Lower leg skin (tissue), 4 donors: ENCODE measurements at regions not wholly inside any gene's neighbourhood (a gene's known extent, or its start where the extent isn't known, plus 50 kb on each side); places are given as distances from the start of the nearest gene placed in this dataset.

Source experiments
- DNase-seq, 2 donors: peaks; one replicate each; pipeline ENCODE4 v3.0.0-alpha.2; 2019; ENCODE audit warnings: low spot score in 2 of 2
- H3K4me3 ChIP-seq: fragments of 200-600 bp; sonication (generic); 2 replicates; pipeline ENCODE4 v1.5.1; 2017; ENCODE audit warnings: mild to moderate bottlenecking, low read depth; ENCODE audit not compliant: poor library complexity, severe bottlenecking
- CTCF ChIP-seq, 3 donors: fragments of 450-650 bp; IDR thresholded peaks; one replicate each; pipeline ENCODE4 v1.5.1; 2016; ENCODE audit warnings: antibody characterized with exemption in 3 of 3, mild to moderate bottlenecking in 3 of 3, moderate library complexity in 2 of 3
- POLR2A ChIP-seq, 2 donors: fragments of 450-650 bp; IDR thresholded peaks; one replicate each; pipeline ENCODE4 v1.6.1; 2016 to 2017; ENCODE audit warnings: antibody characterized with exemption in 2 of 2, mild to moderate bottlenecking in 1 of 2, moderate library complexity in 1 of 2
- WGBS, 2 donors: methylation state at CpG; one replicate each; pipeline ENCODE4 v1.1.5; 2018; 5-methylcytosine and 5-hydroxymethylcytosine counted together
- intact Hi-C: fragments of 100-400 bp; cut with DNase I; formaldehyde crosslinking; loops from one replicate; pipeline ENCODE4 v1.15.0; 2023; ENCODE audit warnings: low total_unique reads

DNA sequence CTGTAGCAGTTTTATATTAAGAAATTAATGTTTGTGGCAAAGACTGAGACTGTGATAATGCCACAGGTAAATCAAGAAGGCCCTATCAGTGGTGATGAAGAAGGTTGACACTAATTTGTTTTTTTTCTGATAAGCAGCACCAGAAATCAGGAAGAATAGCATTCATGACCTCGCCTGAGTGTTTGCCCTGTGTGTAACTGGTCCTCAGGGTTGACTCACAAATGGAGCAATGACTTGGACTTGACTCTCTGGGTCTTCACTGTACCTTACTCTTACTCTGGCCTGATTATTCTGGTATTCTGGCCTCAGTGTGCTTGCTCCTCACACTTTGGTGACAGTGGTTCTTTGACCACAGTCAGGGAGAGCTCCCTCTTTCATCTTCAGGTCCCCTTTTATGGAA is 243.9 kb downstream of the HAO1 start:
- intact Hi-C loops: no loop called here
- TF ChIP-seq POLR2A (IDR thresholded peaks at IDR 0.05) (no peak), CTCF (IDR thresholded peaks at IDR 0.05) (no peak)
- WGBS, 2 donors: 80 to 94% methylated on average over 1 of the region's 1 CpG
- H3K4me3 ChIP-seq: no peak overlapping the region
- no peak for DNase-seq

GRCh38 chr20:7702141-7702540 is 238.1 kb downstream of the HAO1 start:
- no peak for DNase-seq
- TF ChIP-seq POLR2A (IDR thresholded peaks at IDR 0.05) (no peak), CTCF (IDR thresholded peaks at IDR 0.05) (no peak)
- H3K4me3 ChIP-seq: no peak overlapping the region
- whole genome bisulfite sequencing, 2 donors: 73 to 94% methylated on average over 2 of the region's 2 CpGs
- intact Hi-C loops: no loop called here

GRCh38 chr20:7703551-7703961 is 236.7 kb downstream of the HAO1 start:
- intact Hi-C loops: no loop called here
- no peak for TF ChIP-seq CTCF (IDR thresholded peaks at IDR 0.05)
- TF ChIP-seq POLR2A (IDR thresholded peaks at IDR 0.05): no peak
- WGBS, 2 donors: 34 to 45% methylated on average over 4 of the region's 4 CpGs
- no peak for DNase-seq
- H3K4me3 ChIP-seq: no peak overlapping the region

- TF ChIP-seq CTCF (IDR thresholded peaks at IDR 0.05): no peak
- H3K4me3 ChIP-seq: no peak overlapping the region
- intact Hi-C loops: no loop called here
- DNase-seq: no peak
- 64 to 72% methylated on average over 2 of the region's 2 CpGs for WGBS, 2 donors
Measured at GRCh38 chr20:7703996-7704395, 236.3 kb downstream of the HAO1 start.

DNA sequence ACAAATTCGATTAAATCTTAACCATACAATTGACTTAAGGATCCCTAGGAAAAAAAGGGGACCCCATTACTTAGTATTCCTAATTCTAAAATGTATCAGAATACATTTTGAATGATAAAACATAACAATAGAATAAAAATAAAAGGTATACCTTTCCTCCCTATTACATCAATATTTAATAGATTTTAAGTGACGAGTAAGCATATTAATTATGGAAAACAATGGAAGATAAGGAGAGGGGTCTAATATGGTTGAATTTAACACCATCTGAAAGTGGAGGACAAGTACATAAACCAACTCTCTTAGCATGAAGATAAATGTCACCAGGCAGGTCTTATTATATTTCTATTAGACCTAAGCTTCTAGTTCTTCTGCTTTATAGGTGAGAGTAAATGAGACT is 232.1 kb downstream of the HAO1 start:
- intact Hi-C loops: no loop called here
- TF ChIP-seq CTCF (IDR thresholded peaks at IDR 0.05) (no peak), POLR2A (IDR thresholded peaks at IDR 0.05) (no peak)
- 30 to 78% methylated on average over 2 of the region's 2 CpGs for WGBS, 2 donors

GRCh38 chr20:7708782-7709181 is 231.5 kb downstream of the HAO1 start:
- H3K4me3 ChIP-seq: no peak overlapping the region
- no peak for TF ChIP-seq POLR2A (IDR thresholded peaks at IDR 0.05)
- no peak for TF ChIP-seq CTCF (IDR thresholded peaks at IDR 0.05)
- intact Hi-C loops: no loop called here
- 89 to 93% methylated on average over 2 of the region's 2 CpGs for WGBS, 2 donors
- no peak for DNase-seq

More for the DNA sequence above, 232.1 kb downstream of the HAO1 start:
- no peak for DNase-seq
- no peak overlapping the region for H3K4me3 ChIP-seq
